ENCODE measurements at regions not wholly inside any gene's neighbourhood (a gene's known extent, or its start where the extent isn't known, plus 50 kb on each side); places are given as distances from the start of the nearest gene placed in this dataset.

DNA sequence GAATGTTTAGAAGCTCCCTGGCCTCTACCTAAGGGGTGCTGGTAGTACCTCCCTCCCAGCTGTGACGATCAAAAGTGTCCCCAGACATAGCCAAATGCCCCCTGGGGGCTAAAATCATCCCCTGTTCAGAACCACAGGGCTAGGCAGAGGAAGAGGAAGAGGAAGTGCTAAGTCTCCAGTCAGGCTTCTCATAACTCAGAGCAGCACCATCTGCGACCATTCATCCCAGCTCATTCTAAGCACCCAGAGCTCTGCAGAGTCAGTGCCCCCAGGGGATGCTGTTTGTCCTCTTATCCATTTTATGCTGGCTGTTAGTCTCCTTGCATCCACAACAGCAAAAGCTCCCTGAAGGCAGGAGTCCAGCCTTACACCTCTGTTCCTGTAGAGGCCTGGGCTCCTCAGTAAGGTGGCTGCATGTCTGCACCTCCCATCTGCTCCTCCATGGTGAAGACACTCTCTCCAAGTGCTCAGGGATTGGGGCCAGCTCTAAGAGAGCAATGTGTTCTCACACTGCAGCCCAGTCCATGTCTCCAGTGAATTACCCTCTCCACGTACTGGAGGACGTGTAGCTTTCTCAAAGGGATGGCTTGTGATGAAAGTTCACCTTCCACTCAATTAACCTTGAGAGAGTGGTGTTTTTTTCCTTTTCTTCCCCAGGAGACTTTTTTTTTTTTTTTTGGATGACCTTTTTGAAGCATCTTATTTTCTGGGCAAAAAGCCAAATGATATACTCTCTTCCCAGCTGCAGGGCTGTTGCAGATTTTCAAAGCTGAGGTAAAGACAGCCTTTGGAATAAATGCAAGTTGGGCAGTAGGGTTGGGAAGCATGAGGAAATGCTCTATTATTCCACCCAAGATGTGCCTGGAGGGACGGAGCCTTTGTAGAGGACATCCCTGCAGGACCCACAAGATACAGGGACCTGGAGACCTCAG, 158.9 kb upstream of the SLC14A2 start:
- Histone ChIP-seq H3K4me3 (no peak overlapping the region), H3K27me3 (no peaks in the 10 kb centered on the region), H3K4me1 (ENCODE audit: insufficient read depth) (peaks cover 13% of the 10 kb centered on the region), H3K27ac (no peak overlapping the region), H3K36me3 (no peaks in the 10 kb centered on the region), H3K9me3 (no peaks in the 10 kb centered on the region)
- 40 to 48% (median 45%) methylated on average over 5 of the region's 5 CpGs for WGBS, 3 donors
- intact Hi-C loops (cut with DNase I), result no loop called here
- TF ChIP-seq, protein P1, sequence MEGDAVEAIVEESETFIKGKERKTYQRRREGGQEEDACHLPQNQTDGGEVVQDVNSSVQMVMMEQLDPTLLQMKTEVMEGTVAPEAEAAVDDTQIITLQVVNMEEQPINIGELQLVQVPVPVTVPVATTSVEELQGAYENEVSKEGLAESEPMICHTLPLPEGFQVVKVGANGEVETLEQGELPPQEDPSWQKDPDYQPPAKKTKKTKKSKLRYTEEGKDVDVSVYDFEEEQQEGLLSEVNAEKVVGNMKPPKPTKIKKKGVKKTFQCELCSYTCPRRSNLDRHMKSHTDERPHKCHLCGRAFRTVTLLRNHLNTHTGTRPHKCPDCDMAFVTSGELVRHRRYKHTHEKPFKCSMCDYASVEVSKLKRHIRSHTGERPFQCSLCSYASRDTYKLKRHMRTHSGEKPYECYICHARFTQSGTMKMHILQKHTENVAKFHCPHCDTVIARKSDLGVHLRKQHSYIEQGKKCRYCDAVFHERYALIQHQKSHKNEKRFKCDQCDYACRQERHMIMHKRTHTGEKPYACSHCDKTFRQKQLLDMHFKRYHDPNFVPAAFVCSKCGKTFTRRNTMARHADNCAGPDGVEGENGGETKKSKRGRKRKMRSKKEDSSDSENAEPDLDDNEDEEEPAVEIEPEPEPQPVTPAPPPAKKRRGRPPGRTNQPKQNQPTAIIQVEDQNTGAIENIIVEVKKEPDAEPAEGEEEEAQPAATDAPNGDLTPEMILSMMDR (IDR thresholded peaks at IDR 0.05), result no peak
- TF ChIP-seq POLR2A (IDR thresholded peaks at IDR 0.05) (no peak), EP300 (IDR thresholded peaks at IDR 0.05) (no peak)
- peak in 2 of 5 donors; percentile 18 to 38 for DNase-seq

DNA sequence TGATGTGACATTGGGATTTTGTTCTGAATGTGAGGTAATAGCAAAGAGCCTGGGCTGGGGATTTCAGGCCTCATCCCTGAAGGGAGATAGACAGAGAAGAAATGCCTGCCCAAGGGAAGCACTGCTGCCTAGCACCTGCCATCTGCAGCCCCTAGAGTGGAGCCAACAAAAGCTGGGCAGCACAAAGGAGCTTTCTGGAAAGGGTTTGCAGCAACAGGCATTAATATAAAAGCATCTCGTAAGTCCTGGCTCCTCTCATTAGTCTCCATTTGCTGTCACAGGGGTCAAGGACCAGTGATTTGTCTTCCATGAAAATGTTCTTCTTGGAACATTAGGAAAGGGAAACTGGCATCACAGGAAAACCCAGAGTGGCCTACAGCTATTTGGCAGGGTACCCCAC, 157.2 kb upstream of the SLC14A2 start:
- Histone ChIP-seq H3K27me3 (no peaks in the 10 kb centered on the region), H3K4me1 (ENCODE audit: insufficient read depth) (peaks cover 14% of the 10 kb centered on the region), H3K27ac (no peak overlapping the region), H3K4me3 (no peak overlapping the region), H3K36me3 (no peaks in the 10 kb centered on the region), H3K9me3 (no peaks in the 10 kb centered on the region)
- intact Hi-C loops (cut with DNase I), result no loop called here
- TF ChIP-seq, protein P1 (IDR thresholded peaks at IDR 0.05), result no peak
- TF ChIP-seq POLR2A (IDR thresholded peaks at IDR 0.05) (no peak), EP300 (IDR thresholded peaks at IDR 0.05) (no peak)
- no peak for DNase-seq
- WGBS, 3 donors, result 29 to 67% (median 45%) methylated on average over 1 of the region's 1 CpG

DNA sequence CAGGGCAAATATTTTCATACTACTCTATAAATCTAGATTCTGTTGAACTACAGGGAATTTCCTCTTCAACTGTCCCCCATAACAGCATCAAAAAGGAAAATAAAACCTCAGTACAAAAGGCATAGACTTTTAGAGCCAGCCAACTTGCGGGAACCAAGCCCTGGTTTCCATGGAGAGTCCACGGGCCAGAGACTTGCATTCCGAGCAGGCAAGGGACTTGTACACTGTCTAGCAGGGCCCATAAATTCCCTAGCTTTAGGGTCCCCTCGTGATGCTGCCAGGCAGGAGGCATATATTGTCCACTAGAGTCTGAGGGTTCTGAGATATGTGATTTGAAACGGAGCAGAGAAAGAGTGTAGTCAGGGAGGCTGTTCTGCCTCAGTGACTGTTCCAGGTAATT, 153.1 kb upstream of the SLC14A2 start:
- 33 to 46% (median 43%) methylated on average over 5 of the region's 5 CpGs for WGBS, 3 donors
- intact Hi-C loops (cut with DNase I), result no loop called here
- Histone ChIP-seq H3K27ac (no peak overlapping the region), H3K4me1 (ENCODE audit: insufficient read depth) (peaks cover 6% of the 10 kb centered on the region), H3K4me3 (no peak overlapping the region), H3K27me3 (no peaks in the 10 kb centered on the region), H3K36me3 (no peaks in the 10 kb centered on the region), H3K9me3 (no peaks in the 10 kb centered on the region)
- no peak for DNase-seq
- TF ChIP-seq, protein P1 (IDR thresholded peaks at IDR 0.05), result no peak
- no peak for TF ChIP-seq POLR2A (IDR thresholded peaks at IDR 0.05)
- no peak for TF ChIP-seq EP300 (IDR thresholded peaks at IDR 0.05)

DNA sequence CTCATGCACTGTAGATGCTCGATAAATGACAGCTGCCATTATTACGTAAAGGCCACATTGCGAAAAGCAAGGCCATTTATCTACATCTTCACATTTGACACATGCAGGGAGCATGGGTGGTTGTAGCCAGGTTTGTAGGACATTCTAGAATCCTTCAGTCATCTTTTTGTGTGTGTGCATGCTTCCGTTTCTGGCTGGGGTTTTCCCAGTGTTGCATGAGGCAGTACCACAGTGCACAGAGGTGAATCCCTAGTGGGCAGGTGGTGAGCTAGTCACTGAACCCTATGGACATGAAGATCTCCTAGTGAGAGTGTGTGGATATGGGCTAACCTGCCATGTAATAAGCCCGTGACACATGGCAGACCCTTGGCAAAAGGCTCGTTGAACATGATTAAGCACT, 151.8 kb upstream of the SLC14A2 start:
- TF ChIP-seq, protein P1 (IDR thresholded peaks at IDR 0.05), result no peak
- TF ChIP-seq POLR2A (IDR thresholded peaks at IDR 0.05) (no peak), EP300 (IDR thresholded peaks at IDR 0.05) (no peak)
- no peak for DNase-seq
- Histone ChIP-seq H3K27ac (no peak overlapping the region), H3K4me1 (ENCODE audit: insufficient read depth) (peaks cover 1% of the 10 kb centered on the region), H3K9me3 (no peaks in the 10 kb centered on the region), H3K4me3 (no peak overlapping the region), H3K27me3 (no peaks in the 10 kb centered on the region), H3K36me3 (no peaks in the 10 kb centered on the region)
- WGBS, 3 donors, result 90 to 97% (median 93%) methylated on average over 6 of the region's 6 CpGs
- intact Hi-C loops (cut with DNase I), result no loop called here

Measured in ovary (tissue), 7 donors.